PC-3 (cell line): ENCODE measurements at regions not wholly inside any gene's neighbourhood (a gene's known extent, or its start where the extent isn't known, plus 50 kb on each side); places are given as distances from the start of the nearest gene placed in this dataset.

Source experiments
- ATAC-seq: fragments of 200-7000 bp; cut with Tn5 transposase; 2 replicates; pipeline ENCODE4 v1.9.1; 2020; ENCODE audit warnings: mild to moderate bottlenecking, moderate library complexity
- BruUV-seq: library from RNA; stranded (reverse); fragments of 400-500 nt; replicated peaks from 2 replicates; lab custom pipeline; 2021; lab: Mats Ljungman, UMichigan
- CTCF ChIA-PET: fragments of 300-600 bp; sonication (Branson Sonifier 250); formaldehyde crosslinking; loops from one replicate; lab custom pipeline; 2022; ENCODE audit warnings: antibody characterized with exemption; lab: Charles Lee
- POLR2A ChIA-PET: fragments of 300-600 bp; sonication (Branson Sonifier 250); formaldehyde crosslinking; loops from one replicate; lab custom pipeline; 2022; ENCODE audit warnings: antibody characterized with exemption; ENCODE audit not compliant: unreplicated experiment; lab: Charles Lee
- DNase-seq: peaks from one replicate; pipeline ENCODE4 v3.0.0-alpha.2; 2015
- H2AFZ ChIP-seq: fragments of 300-600 bp; sonication (generic); 2 replicates; pipeline ENCODE4 v1.6.0; 2016; ENCODE audit warnings: antibody characterized with exemption, low read length
- H3F3A ChIP-seq: fragments of 300-600 bp; sonication (generic); one replicate; pipeline ENCODE4 v1.6.0; 2017; ENCODE audit warnings: antibody characterized with exemption, low read length, control low read depth, mild to moderate bottlenecking; ENCODE audit not compliant: unreplicated experiment
- H3K27ac ChIP-seq: fragments of 300-600 bp; sonication (generic); 2 replicates; pipeline ENCODE4 v1.5.1; 2016; ENCODE audit warnings: mild to moderate bottlenecking, low read length
- H3K27me3 ChIP-seq: fragments of 300-600 bp; sonication (generic); 2 replicates; pipeline ENCODE4 v1.6.1; 2016; ENCODE audit warnings: low read length, mixed read lengths
- H3K36me3 ChIP-seq: fragments of 300-600 bp; sonication (generic); 2 replicates; pipeline ENCODE4 v1.6.1; 2016; ENCODE audit warnings: low read depth, mixed run types, low read length, mixed read lengths
- H3K4me1 ChIP-seq: fragments of 300-600 bp; sonication (generic); 2 replicates; pipeline ENCODE4 v1.5.1; 2016; ENCODE audit warnings: low read length; ENCODE audit not compliant: insufficient read depth
- H3K4me2 ChIP-seq: fragments of 300-600 bp; sonication (generic); 2 replicates; pipeline ENCODE4 v1.6.0; 2016; ENCODE audit warnings: low read length
- H3K4me3 ChIP-seq: fragments of 300-600 bp; sonication (generic); 2 replicates; pipeline ENCODE4 v1.5.1; 2016; ENCODE audit warnings: mild to moderate bottlenecking, low read length, mixed read lengths
- H3K79me2 ChIP-seq: fragments of 300-600 bp; sonication (generic); 2 replicates; pipeline ENCODE4 v1.6.1; 2017; ENCODE audit warnings: low read length, mixed read lengths
- H3K9ac ChIP-seq: fragments of 300-600 bp; sonication (generic); 2 replicates; pipeline ENCODE4 v1.6.0; 2016; ENCODE audit warnings: mild to moderate bottlenecking, low read length
- H3K9me2 ChIP-seq: fragments of 300-600 bp; sonication (generic); replicated peaks from 2 replicates; pipeline ENCODE4 v1.6.1; 2016; ENCODE audit warnings: mixed run types, low read length, mixed read lengths
- H3K9me3 ChIP-seq: fragments of 300-600 bp; sonication (generic); 2 replicates; pipeline ENCODE4 v1.6.1; 2016; ENCODE audit warnings: low read length, mixed read lengths
- H4K20me1 ChIP-seq: fragments of 300-600 bp; sonication (generic); 2 replicates; pipeline ENCODE4 v1.6.1; 2016; ENCODE audit warnings: low read length, mixed read lengths
- CTCF ChIP-seq: fragments of 300-600 bp; sonication (generic); conservative IDR thresholded peaks from 2 replicates; pipeline ENCODE4 v1.5.1; 2017; ENCODE audit warnings: antibody characterized with exemption, low read depth, mild to moderate bottlenecking, low read length
- EZH2 ChIP-seq: fragments of 300-600 bp; sonication (generic); IDR thresholded peaks from one replicate; pipeline ENCODE4 v1.6.1; 2017; ENCODE audit warnings: antibody characterized with exemption, mild to moderate bottlenecking, low read length; ENCODE audit not compliant: unreplicated experiment
- EZH2phosphoT487 ChIP-seq: fragments of 300-600 bp; sonication (generic); IDR thresholded peaks from 2 replicates; pipeline ENCODE4 v1.6.1; 2018; ENCODE audit warnings: mild to moderate bottlenecking, antibody characterized with exemption, low read length, borderline replicate concordance
- intact Hi-C: fragments of 100-400 bp; cut with micrococcal nuclease; formaldehyde crosslinking; loops from 2 replicates; pipeline ENCODE4 v1.9.0; 2023

- CTCF ChIA-PET, result no interaction called here
Measured at GRCh38 chr13:29931696-29932095, 81.3 kb upstream of the UBL3 start.

GRCh38 chr13:29929062-29929847 is 78.8 kb upstream of the UBL3 start:
- H3K27ac ChIP-seq, result no peak overlapping the region
- ATAC-seq (no peak), DNase-seq (no peak)
- no peaks in the 10 kb centered on the region for H3K79me2 ChIP-seq
- no peak for TF ChIP-seq EZH2
- TF ChIP-seq EZH2phosphoT487, result no peak
- TF ChIP-seq CTCF, result no peak
- H3K4me3 ChIP-seq, result no peak overlapping the region
- H3K9me2 ChIP-seq, result no peaks in the 10 kb centered on the region
- CTCF ChIA-PET, result no interaction called here
- H3F3A ChIP-seq, result no peaks in the 10 kb centered on the region
- no peaks in the 10 kb centered on the region for H3K9me3 ChIP-seq
- no peak overlapping the region for H3K4me2 ChIP-seq
- no peak overlapping the region for H2AFZ ChIP-seq
- POLR2A ChIA-PET, result no interaction called here
- H3K27me3 ChIP-seq, result no peaks in the 10 kb centered on the region
- H3K36me3 ChIP-seq, result no peaks in the 10 kb centered on the region
- H4K20me1 ChIP-seq, result no peaks in the 10 kb centered on the region
- intact Hi-C loops, result no loop called here
- peaks cover 21% of the 10 kb centered on the region for H3K4me1 ChIP-seq
- no peak overlapping the region for H3K9ac ChIP-seq
- BruUV-seq, result no TSS peak

More at GRCh38 chr13:29931696-29932095, 81.3 kb upstream of the UBL3 start:
- intact Hi-C loops, result no loop called here
- Histone ChIP-seq H3K36me3 (no peaks in the 10 kb centered on the region), H3K9ac (no peak overlapping the region), H3K9me3 (no peaks in the 10 kb centered on the region), H3F3A (no peaks in the 10 kb centered on the region), H2AFZ (no peak overlapping the region), H3K27me3 (no peaks in the 10 kb centered on the region), H3K9me2 (no peaks in the 10 kb centered on the region), H3K4me3 (no peak overlapping the region), H3K4me1 (no peaks in the 10 kb centered on the region), H3K4me2 (no peak overlapping the region), H3K27ac (no peak overlapping the region), H4K20me1 (no peaks in the 10 kb centered on the region), H3K79me2 (no peaks in the 10 kb centered on the region)
- DNase-seq (no peak), ATAC-seq (no peak)
- TF ChIP-seq EZH2 (no peak), EZH2phosphoT487 (no peak), CTCF (no peak)
- BruUV-seq, result no TSS peak
- POLR2A ChIA-PET, result no interaction called here

GRCh38 chr13:29926098-29926476 is 75.7 kb upstream of the UBL3 start:
- H3F3A ChIP-seq, result peaks cover 6% of the 10 kb centered on the region
- intact Hi-C loops, result no loop called here
- H3K9ac ChIP-seq, result no peak overlapping the region
- no peaks in the 10 kb centered on the region for H3K79me2 ChIP-seq
- ATAC-seq, result no peak
- DNase-seq, result no peak
- no peaks in the 10 kb centered on the region for H3K27me3 ChIP-seq
- no peak for TF ChIP-seq EZH2phosphoT487
- no peak for TF ChIP-seq CTCF
- H3K4me1 ChIP-seq, result peaks cover 51% of the 10 kb centered on the region
- H3K4me3 ChIP-seq, result no peak overlapping the region
- no TSS peak for BruUV-seq
- no peak overlapping the region for H2AFZ ChIP-seq
- no peaks in the 10 kb centered on the region for H3K9me2 ChIP-seq
- H3K36me3 ChIP-seq, result no peaks in the 10 kb centered on the region
- H4K20me1 ChIP-seq, result no peaks in the 10 kb centered on the region
- H3K9me3 ChIP-seq, result no peaks in the 10 kb centered on the region
- CTCF ChIA-PET, result no interaction called here
- H3K4me2 ChIP-seq, result no peak overlapping the region
- H3K27ac ChIP-seq, result no peak overlapping the region
- POLR2A ChIA-PET, result no interaction called here
